ENCODE measurements at regions not wholly inside any gene's neighbourhood (a gene's known extent, or its start where the extent isn't known, plus 50 kb on each side); places are given as distances from the start of the nearest gene placed in this dataset.

- TF ChIP-seq, protein P1, sequence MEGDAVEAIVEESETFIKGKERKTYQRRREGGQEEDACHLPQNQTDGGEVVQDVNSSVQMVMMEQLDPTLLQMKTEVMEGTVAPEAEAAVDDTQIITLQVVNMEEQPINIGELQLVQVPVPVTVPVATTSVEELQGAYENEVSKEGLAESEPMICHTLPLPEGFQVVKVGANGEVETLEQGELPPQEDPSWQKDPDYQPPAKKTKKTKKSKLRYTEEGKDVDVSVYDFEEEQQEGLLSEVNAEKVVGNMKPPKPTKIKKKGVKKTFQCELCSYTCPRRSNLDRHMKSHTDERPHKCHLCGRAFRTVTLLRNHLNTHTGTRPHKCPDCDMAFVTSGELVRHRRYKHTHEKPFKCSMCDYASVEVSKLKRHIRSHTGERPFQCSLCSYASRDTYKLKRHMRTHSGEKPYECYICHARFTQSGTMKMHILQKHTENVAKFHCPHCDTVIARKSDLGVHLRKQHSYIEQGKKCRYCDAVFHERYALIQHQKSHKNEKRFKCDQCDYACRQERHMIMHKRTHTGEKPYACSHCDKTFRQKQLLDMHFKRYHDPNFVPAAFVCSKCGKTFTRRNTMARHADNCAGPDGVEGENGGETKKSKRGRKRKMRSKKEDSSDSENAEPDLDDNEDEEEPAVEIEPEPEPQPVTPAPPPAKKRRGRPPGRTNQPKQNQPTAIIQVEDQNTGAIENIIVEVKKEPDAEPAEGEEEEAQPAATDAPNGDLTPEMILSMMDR (optimal IDR thresholded peaks at IDR 0.05 in 1 of 3, IDR thresholded peaks at IDR 0.05 in 1 of 3, conservative IDR thresholded peaks at IDR 0.05 in 1 of 3; ENCODE audit: extremely low read depth in 1 of 3, insufficient read depth in 2 of 3, low read length in 3 of 3) = no peak
- TF ChIP-seq EZH2 (IDR thresholded peaks at IDR 0.05; ENCODE audit: low read length) = no peak
These were observed 152.7 kb upstream of the CCDC179 start for GRCh38 chr11:23012930-23013329.
